GM23338 (cell line): ENCODE measurements at regions not wholly inside any gene's neighbourhood (a gene's known extent, or its start where the extent isn't known, plus 50 kb on each side); places are given as distances from the start of the nearest gene placed in this dataset.

Experiments
- ATAC-seq: fragments of 200-7000 bp; cut with Tn5 transposase; 3 replicates; pipeline ENCODE4 v1.9.1; 2020
- DNase-seq: peaks from one replicate; pipeline ENCODE4 v3.0.0-alpha.2; 2015; ENCODE audit warnings: low spot score
- H2AFZ ChIP-seq: fragments of 200-600 bp; sonication (generic); 2 replicates; pipeline ENCODE4 v1.8.0; 2016; ENCODE audit warnings: antibody characterized with exemption, mild to moderate bottlenecking, moderate library complexity
- H3F3A ChIP-seq: fragments of 200-600 bp; sonication (generic); replicated peaks from 2 replicates; pipeline ENCODE4 v1.8.0; 2017; ENCODE audit warnings: antibody characterized with exemption, mixed run types, low read depth
- H3K27ac ChIP-seq: fragments of 200-600 bp; sonication (generic); 2 replicates; pipeline ENCODE4 v1.6.1; 2016; ENCODE audit warnings: low read depth
- H3K27me3 ChIP-seq: fragments of 200-600 bp; sonication (generic); 2 replicates; pipeline ENCODE4 v1.8.0; 2016; ENCODE audit warnings: mild to moderate bottlenecking, mixed run types, moderate library complexity; ENCODE audit not compliant: insufficient read depth
- H3K36me3 ChIP-seq: fragments of 200-600 bp; sonication (generic); 2 replicates; pipeline ENCODE4 v1.8.0; 2016; ENCODE audit warnings: mild to moderate bottlenecking; ENCODE audit not compliant: insufficient read depth
- H3K4me1 ChIP-seq: fragments of 200-600 bp; sonication (generic); 2 replicates; pipeline ENCODE4 v1.8.0; 2016; ENCODE audit warnings: mild to moderate bottlenecking, moderate library complexity; ENCODE audit not compliant: insufficient read depth
- H3K4me2 ChIP-seq: fragments of 200-600 bp; sonication (generic); 2 replicates; pipeline ENCODE4 v1.7.1; 2017; ENCODE audit warnings: mixed run types
- H3K4me3 ChIP-seq: fragments of 200-600 bp; sonication (generic); 2 replicates; pipeline ENCODE4 v1.6.1; 2016; ENCODE audit warnings: mixed run types
- H3K79me2 ChIP-seq: fragments of 200-600 bp; sonication (generic); replicated peaks from 2 replicates; pipeline ENCODE4 v1.8.0; 2017; ENCODE audit warnings: mild to moderate bottlenecking; ENCODE audit not compliant: insufficient read depth
- H3K9me2 ChIP-seq: fragments of 200-600 bp; sonication (generic); 2 replicates; pipeline ENCODE4 v1.8.0; 2017; ENCODE audit not compliant: insufficient read depth
- H4K20me1 ChIP-seq: fragments of 200-600 bp; sonication (generic); replicated peaks from 2 replicates; pipeline ENCODE4 v1.8.0; 2017; ENCODE audit warnings: mild to moderate bottlenecking; ENCODE audit not compliant: insufficient read depth
- H3K27ac Mint-ChIP-seq: 2 replicates; pipeline ENCODE4 v1.8.0; 2020; ENCODE audit warnings: inconsistent platforms, mild to moderate bottlenecking, moderate library complexity, mixed read lengths
- H3K27me3 Mint-ChIP-seq: 3 replicates; pipeline ENCODE4 v1.8.0; 2022; ENCODE audit warnings: low read depth, mild to moderate bottlenecking, moderate library complexity, mixed read lengths, inconsistent platforms; ENCODE audit not compliant: insufficient read depth, poor library complexity
- H3K36me3 Mint-ChIP-seq: 3 replicates; pipeline ENCODE4 v1.8.0; 2021; ENCODE audit warnings: low read depth, mild to moderate bottlenecking, inconsistent platforms, moderate library complexity, mixed read lengths
- H3K4me1 Mint-ChIP-seq: 3 replicates; pipeline ENCODE4 v1.8.0; 2020; ENCODE audit warnings: mild to moderate bottlenecking, inconsistent platforms, mixed read lengths
- H3K4me3 Mint-ChIP-seq: 3 replicates; pipeline ENCODE4 v1.8.0; 2021; ENCODE audit warnings: moderate library complexity, mild to moderate bottlenecking, inconsistent platforms, mixed read lengths
- H3K9me3 Mint-ChIP-seq: 3 replicates; pipeline ENCODE4 v1.8.0; 2020; ENCODE audit warnings: moderate library complexity, mild to moderate bottlenecking, inconsistent platforms, mixed read lengths
- CREB1 ChIP-seq: fragments of 250-450 bp; sonication (Bioruptor Pico); IDR thresholded peaks from 2 replicates; pipeline ENCODE4 v1.5.0; 2020; ENCODE audit warnings: low read depth, mild to moderate bottlenecking, moderate library complexity
- EZH2 ChIP-seq: fragments of 200-600 bp; sonication (generic); IDR thresholded peaks from one replicate; pipeline ENCODE4 v1.8.0; 2017; ENCODE audit warnings: antibody characterized with exemption, mild to moderate bottlenecking, low read depth; ENCODE audit not compliant: unreplicated experiment
- EZH2phosphoT487 ChIP-seq: fragments of 200-600 bp; sonication (generic); IDR thresholded peaks from one replicate; pipeline ENCODE4 v1.8.1; 2018; ENCODE audit warnings: antibody characterized with exemption; ENCODE audit not compliant: unreplicated experiment
- JUNB ChIP-seq: IDR thresholded peaks from one replicate; pipeline ENCODE4 v1.6.1; 2016; ENCODE audit warnings: antibody characterized with exemption; ENCODE audit not compliant: unreplicated experiment
- NANOG ChIP-seq: IDR thresholded peaks from 2 replicates; pipeline ENCODE4 v1.6.1; 2016; ENCODE audit warnings: antibody characterized with exemption, borderline replicate concordance
- POLR2AphosphoS5 ChIP-seq: IDR thresholded peaks from 2 replicates; pipeline ENCODE4 v1.6.1; 2016; ENCODE audit warnings: antibody characterized with exemption, low read depth
- STAT1 ChIP-seq: IDR thresholded peaks from one replicate; pipeline ENCODE4 v1.6.1; 2016; ENCODE audit warnings: antibody characterized with exemption; ENCODE audit not compliant: unreplicated experiment
- ZNF114 ChIP-seq: fragments of 250-450 bp; sonication (Bioruptor Pico); IDR thresholded peaks from 2 replicates; pipeline ENCODE4 v1.5.0; 2020; ENCODE audit warnings: mild to moderate bottlenecking, moderate library complexity
- ZNF331 ChIP-seq: fragments of 250-450 bp; sonication (Bioruptor Pico); IDR thresholded peaks from 2 replicates; pipeline ENCODE4 v1.5.0; 2020; ENCODE audit warnings: low read depth, mild to moderate bottlenecking, moderate library complexity
- TF ChIP-seq, protein P1 (sequence below): IDR thresholded peaks from one replicate; pipeline ENCODE4 v1.6.1; 2018; ENCODE audit warnings: antibody characterized with exemption; ENCODE audit not compliant: unreplicated experiment
- TF ChIP-seq, protein P2 (sequence below): fragments of 250-450 bp; sonication (Bioruptor Pico); IDR thresholded peaks from 2 replicates; pipeline ENCODE4 v1.5.0; 2020; ENCODE audit warnings: mild to moderate bottlenecking, moderate library complexity
- TF ChIP-seq, protein P3 (sequence below), 2 experiments: fragments of 200-600 bp in 1 of 2; sonication (generic) in 1 of 2; conservative IDR thresholded peaks; 2 replicates each; pipeline versions ENCODE4 v1.5.1 to v1.6.1; 2016 to 2017; ENCODE audit warnings: antibody characterized with exemption in 2 of 2, low read depth in 2 of 2, mild to moderate bottlenecking in 2 of 2, moderate library complexity in 1 of 2
- TF ChIP-seq, protein P4 (sequence below): IDR thresholded peaks from 2 replicates; pipeline ENCODE4 v1.6.1; 2016; ENCODE audit warnings: antibody characterized with exemption

DNA sequence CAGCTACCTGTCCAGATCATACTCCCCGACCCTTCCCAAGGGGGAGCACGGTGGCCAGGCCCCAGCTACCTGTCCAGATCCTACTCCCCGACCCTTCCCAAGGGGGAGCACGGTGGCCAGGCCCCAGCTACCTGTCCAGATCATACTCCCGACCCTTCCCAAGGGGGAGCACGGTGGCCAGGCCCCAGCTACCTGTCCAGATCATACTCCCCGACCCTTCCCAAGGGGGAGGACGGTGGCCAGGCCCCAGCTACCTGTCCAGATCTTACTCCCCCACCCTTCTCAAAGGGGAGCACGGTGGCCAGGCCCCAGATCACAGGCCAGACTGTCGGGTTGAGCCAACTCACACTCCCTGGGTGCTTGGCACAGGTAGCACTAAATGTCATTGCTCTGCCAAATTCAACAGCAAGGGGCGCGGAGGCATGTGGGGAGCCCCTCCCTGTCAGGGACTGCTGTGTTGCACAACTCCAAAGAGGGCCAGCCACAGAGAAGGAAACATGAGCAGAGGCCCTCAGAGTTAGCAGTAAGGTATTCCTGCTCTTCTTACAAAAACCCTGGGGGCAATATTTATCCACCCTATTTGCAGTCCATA is 136.9 kb downstream of the OLFM1 start:
- no peak for ATAC-seq
- Histone ChIP-seq H2AFZ (no peak overlapping the region), H3K27me3 (no peaks in the 10 kb centered on the region), H3K4me1 (no peaks in the 10 kb centered on the region; the same call in 1 of the 2 replicates), H3K9me2 (no peaks in the 10 kb centered on the region), H4K20me1 (no peaks in the 10 kb centered on the region), H3K79me2 (no peaks in the 10 kb centered on the region), H3K27ac (no peak overlapping the region), H3K4me3 (no peak overlapping the region), H3K36me3 (no peaks in the 10 kb centered on the region), H3K4me2 (no peak overlapping the region), H3F3A (peaks cover 9% of the 10 kb centered on the region)
- Mint-ChIP-seq H3K36me3 (no peaks in the 10 kb centered on the region), H3K9me3 (no peaks in the 10 kb centered on the region; the same call in 2 of the 3 replicates), H3K4me3 (no peak overlapping the region), H3K27ac (no peak overlapping the region; the same call in 1 of the 2 replicates), H3K4me1 (peaks cover 27% of the 10 kb centered on the region), H3K27me3 (peaks cover 6% of the 10 kb centered on the region)
- TF ChIP-seq CREB1 (CRISPR knock-in tag) (no peak), EZH2phosphoT487 (no peak), NANOG (no peak), ZNF114 (CRISPR knock-in tag) (no peak), STAT1 (no peak), JUNB (no peak), POLR2AphosphoS5 (no peak), ZNF331 (no peak), EZH2 (no peak)
- TF ChIP-seq, protein P1, sequence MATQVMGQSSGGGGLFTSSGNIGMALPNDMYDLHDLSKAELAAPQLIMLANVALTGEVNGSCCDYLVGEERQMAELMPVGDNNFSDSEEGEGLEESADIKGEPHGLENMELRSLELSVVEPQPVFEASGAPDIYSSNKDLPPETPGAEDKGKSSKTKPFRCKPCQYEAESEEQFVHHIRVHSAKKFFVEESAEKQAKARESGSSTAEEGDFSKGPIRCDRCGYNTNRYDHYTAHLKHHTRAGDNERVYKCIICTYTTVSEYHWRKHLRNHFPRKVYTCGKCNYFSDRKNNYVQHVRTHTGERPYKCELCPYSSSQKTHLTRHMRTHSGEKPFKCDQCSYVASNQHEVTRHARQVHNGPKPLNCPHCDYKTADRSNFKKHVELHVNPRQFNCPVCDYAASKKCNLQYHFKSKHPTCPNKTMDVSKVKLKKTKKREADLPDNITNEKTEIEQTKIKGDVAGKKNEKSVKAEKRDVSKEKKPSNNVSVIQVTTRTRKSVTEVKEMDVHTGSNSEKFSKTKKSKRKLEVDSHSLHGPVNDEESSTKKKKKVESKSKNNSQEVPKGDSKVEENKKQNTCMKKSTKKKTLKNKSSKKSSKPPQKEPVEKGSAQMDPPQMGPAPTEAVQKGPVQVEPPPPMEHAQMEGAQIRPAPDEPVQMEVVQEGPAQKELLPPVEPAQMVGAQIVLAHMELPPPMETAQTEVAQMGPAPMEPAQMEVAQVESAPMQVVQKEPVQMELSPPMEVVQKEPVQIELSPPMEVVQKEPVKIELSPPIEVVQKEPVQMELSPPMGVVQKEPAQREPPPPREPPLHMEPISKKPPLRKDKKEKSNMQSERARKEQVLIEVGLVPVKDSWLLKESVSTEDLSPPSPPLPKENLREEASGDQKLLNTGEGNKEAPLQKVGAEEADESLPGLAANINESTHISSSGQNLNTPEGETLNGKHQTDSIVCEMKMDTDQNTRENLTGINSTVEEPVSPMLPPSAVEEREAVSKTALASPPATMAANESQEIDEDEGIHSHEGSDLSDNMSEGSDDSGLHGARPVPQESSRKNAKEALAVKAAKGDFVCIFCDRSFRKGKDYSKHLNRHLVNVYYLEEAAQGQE = no peak
- TF ChIP-seq, protein P2, sequence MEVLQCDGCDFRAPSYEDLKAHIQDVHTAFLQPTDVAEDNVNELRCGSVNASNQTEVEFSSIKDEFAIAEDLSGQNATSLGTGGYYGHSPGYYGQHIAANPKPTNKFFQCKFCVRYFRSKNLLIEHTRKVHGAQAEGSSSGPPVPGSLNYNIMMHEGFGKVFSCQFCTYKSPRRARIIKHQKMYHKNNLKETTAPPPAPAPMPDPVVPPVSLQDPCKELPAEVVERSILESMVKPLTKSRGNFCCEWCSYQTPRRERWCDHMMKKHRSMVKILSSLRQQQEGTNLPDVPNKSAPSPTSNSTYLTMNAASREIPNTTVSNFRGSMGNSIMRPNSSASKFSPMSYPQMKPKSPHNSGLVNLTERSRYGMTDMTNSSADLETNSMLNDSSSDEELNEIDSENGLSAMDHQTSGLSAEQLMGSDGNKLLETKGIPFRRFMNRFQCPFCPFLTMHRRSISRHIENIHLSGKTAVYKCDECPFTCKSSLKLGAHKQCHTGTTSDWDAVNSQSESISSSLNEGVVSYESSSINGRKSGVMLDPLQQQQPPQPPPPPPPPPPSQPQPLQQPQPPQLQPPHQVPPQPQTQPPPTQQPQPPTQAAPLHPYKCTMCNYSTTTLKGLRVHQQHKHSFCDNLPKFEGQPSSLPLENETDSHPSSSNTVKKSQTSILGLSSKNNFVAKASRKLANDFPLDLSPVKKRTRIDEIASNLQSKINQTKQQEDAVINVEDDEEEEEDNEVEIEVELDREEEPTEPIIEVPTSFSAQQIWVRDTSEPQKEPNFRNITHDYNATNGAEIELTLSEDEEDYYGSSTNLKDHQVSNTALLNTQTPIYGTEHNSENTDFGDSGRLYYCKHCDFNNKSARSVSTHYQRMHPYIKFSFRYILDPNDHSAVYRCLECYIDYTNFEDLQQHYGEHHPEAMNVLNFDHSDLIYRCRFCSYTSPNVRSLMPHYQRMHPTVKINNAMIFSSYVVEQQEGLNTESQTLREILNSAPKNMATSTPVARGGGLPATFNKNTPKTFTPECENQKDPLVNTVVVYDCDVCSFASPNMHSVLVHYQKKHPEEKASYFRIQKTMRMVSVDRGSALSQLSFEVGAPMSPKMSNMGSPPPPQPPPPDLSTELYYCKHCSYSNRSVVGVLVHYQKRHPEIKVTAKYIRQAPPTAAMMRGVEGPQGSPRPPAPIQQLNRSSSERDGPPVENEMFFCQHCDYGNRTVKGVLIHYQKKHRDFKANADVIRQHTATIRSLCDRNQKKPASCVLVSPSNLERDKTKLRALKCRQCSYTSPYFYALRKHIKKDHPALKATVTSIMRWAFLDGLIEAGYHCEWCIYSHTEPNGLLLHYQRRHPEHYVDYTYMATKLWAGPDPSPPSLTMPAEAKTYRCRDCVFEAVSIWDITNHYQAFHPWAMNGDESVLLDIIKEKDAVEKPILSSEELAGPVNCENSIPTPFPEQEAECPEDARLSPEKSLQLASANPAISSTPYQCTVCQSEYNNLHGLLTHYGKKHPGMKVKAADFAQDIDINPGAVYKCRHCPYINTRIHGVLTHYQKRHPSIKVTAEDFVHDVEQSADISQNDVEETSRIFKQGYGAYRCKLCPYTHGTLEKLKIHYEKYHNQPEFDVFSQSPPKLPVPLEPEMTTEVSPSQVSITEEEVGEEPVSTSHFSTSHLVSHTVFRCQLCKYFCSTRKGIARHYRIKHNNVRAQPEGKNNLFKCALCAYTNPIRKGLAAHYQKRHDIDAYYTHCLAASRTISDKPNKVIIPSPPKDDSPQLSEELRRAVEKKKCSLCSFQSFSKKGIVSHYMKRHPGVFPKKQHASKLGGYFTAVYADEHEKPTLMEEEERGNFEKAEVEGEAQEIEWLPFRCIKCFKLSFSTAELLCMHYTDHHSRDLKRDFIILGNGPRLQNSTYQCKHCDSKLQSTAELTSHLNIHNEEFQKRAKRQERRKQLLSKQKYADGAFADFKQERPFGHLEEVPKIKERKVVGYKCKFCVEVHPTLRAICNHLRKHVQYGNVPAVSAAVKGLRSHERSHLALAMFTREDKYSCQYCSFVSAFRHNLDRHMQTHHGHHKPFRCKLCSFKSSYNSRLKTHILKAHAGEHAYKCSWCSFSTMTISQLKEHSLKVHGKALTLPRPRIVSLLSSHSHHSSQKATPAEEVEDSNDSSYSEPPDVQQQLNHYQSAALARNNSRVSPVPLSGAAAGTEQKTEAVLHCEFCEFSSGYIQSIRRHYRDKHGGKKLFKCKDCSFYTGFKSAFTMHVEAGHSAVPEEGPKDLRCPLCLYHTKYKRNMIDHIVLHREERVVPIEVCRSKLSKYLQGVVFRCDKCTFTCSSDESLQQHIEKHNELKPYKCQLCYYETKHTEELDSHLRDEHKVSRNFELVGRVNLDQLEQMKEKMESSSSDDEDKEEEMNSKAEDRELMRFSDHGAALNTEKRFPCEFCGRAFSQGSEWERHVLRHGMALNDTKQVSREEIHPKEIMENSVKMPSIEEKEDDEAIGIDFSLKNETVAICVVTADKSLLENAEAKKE (CRISPR knock-in tag) = no peak
- TF ChIP-seq, protein P3, sequence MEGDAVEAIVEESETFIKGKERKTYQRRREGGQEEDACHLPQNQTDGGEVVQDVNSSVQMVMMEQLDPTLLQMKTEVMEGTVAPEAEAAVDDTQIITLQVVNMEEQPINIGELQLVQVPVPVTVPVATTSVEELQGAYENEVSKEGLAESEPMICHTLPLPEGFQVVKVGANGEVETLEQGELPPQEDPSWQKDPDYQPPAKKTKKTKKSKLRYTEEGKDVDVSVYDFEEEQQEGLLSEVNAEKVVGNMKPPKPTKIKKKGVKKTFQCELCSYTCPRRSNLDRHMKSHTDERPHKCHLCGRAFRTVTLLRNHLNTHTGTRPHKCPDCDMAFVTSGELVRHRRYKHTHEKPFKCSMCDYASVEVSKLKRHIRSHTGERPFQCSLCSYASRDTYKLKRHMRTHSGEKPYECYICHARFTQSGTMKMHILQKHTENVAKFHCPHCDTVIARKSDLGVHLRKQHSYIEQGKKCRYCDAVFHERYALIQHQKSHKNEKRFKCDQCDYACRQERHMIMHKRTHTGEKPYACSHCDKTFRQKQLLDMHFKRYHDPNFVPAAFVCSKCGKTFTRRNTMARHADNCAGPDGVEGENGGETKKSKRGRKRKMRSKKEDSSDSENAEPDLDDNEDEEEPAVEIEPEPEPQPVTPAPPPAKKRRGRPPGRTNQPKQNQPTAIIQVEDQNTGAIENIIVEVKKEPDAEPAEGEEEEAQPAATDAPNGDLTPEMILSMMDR (conservative IDR thresholded peaks at IDR 0.05; ENCODE audit: low read depth in 2 of 2) = no peak
- TF ChIP-seq, protein P4, sequence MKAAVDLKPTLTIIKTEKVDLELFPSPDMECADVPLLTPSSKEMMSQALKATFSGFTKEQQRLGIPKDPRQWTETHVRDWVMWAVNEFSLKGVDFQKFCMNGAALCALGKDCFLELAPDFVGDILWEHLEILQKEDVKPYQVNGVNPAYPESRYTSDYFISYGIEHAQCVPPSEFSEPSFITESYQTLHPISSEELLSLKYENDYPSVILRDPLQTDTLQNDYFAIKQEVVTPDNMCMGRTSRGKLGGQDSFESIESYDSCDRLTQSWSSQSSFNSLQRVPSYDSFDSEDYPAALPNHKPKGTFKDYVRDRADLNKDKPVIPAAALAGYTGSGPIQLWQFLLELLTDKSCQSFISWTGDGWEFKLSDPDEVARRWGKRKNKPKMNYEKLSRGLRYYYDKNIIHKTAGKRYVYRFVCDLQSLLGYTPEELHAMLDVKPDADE = no peak
- DNase-seq = no peak
